OCI-LY1 (cell line): ENCODE measurements at regions not wholly inside any gene's neighbourhood (a gene's known extent, or its start where the extent isn't known, plus 50 kb on each side); places are given as distances from the start of the nearest gene placed in this dataset.

Experiments used
- EZH2 ChIP-seq: fragments of 200-600 bp; sonication (generic), shearing (Covaris generic); IDR thresholded peaks from 2 replicates; pipeline ENCODE4 v1.8.0; 2017; ENCODE audit warnings: borderline replicate concordance, mixed run types, mild to moderate bottlenecking, antibody characterized with exemption, low read length, moderate library complexity, mixed read lengths
- TF ChIP-seq, protein P1 (sequence below): fragments of 200-600 bp; sonication (generic), shearing (Covaris generic); IDR thresholded peaks from 2 replicates; pipeline ENCODE4 v1.5.1; 2017; ENCODE audit warnings: mild to moderate bottlenecking, antibody characterized with exemption, low read length, moderate library complexity, mixed read lengths

DNA sequence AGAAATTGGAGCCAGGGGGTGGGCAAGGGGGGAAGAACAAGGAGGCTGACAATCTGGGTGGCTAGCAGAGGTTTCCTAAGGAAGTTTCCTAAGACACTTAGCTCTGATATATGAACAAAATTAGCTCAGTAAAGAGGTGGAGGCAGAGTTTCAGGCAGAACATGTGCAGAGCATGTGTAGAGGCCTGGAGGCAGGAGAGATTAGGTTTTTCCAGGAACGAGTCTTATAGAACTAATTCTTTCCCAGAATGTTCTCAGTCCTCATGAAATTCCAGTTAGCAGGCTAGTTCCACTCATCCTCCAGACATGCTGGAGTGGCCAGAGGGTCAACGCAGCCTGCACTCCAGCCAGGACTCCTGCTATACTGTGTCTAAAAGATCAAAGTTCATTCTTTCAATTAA is 184.7 kb downstream of the LACC1 start:
- TF ChIP-seq, protein P1, sequence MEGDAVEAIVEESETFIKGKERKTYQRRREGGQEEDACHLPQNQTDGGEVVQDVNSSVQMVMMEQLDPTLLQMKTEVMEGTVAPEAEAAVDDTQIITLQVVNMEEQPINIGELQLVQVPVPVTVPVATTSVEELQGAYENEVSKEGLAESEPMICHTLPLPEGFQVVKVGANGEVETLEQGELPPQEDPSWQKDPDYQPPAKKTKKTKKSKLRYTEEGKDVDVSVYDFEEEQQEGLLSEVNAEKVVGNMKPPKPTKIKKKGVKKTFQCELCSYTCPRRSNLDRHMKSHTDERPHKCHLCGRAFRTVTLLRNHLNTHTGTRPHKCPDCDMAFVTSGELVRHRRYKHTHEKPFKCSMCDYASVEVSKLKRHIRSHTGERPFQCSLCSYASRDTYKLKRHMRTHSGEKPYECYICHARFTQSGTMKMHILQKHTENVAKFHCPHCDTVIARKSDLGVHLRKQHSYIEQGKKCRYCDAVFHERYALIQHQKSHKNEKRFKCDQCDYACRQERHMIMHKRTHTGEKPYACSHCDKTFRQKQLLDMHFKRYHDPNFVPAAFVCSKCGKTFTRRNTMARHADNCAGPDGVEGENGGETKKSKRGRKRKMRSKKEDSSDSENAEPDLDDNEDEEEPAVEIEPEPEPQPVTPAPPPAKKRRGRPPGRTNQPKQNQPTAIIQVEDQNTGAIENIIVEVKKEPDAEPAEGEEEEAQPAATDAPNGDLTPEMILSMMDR, result no peak
- no peak for TF ChIP-seq EZH2
